Cerebellar nuclear complex (tissue), 1 donor: ENCODE measurements at regions not wholly inside any gene's neighbourhood (a gene's known extent, or its start where the extent isn't known, plus 50 kb on each side); places are given as distances from the start of the nearest gene placed in this dataset.

Experiments used
- DNase-seq, 2 experiments: peaks; one replicate each; lab custom pipeline; 2025; lab: John Stamatoyannopoulos, UW

DNA sequence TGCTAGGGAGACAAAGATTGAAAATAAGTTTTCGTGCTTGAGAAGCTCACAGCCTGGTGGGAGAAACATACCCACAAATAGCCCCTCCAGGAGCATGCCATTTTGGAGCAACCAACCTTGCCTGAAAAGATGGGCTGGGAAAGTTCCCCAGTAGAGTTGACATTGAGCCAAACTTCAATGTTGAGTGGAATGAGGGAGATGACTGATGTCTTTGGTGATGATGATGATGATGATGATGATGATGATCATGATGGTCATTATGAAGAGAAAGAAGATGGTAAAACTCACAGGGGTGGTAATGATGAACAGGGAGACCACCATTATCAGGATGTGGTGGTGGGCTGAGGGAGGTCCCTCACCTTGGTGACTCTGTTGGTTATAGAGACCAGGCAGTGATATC is 50.1 kb upstream of the ADRA1D start:
- DNase-seq = no peak
